Neural crest cell (in vitro differentiated cells): ENCODE measurements at regions not wholly inside any gene's neighbourhood (a gene's known extent, or its start where the extent isn't known, plus 50 kb on each side); places are given as distances from the start of the nearest gene placed in this dataset.
"Not testable (repeated sequence)": the region's sequence is repeated elsewhere in the genome, so short reads cannot be mapped to it uniquely, and the experiment has no call there.

ENCODE experiments used
- DNase-seq: peaks from one replicate; pipeline ENCODE4 v3.0.0; 2021; ENCODE audit warnings: low read depth, mixed read lengths, low spot score
- H3K27ac Mint-ChIP-seq: one replicate; pipeline ENCODE4 v1.8.0; 2021; ENCODE audit warnings: mild to moderate bottlenecking, mixed read lengths; ENCODE audit not compliant: unreplicated experiment
- H3K27me3 Mint-ChIP-seq: 2 replicates; pipeline ENCODE4 v1.8.0; 2021; ENCODE audit warnings: low read depth, mild to moderate bottlenecking, mixed read lengths
- H3K36me3 Mint-ChIP-seq: 2 replicates; pipeline ENCODE4 v1.8.0; 2021; ENCODE audit warnings: low read depth, mild to moderate bottlenecking, mixed read lengths
- H3K4me1 Mint-ChIP-seq: 2 replicates; pipeline ENCODE4 v1.8.0; 2021; ENCODE audit warnings: mixed read lengths
- H3K4me3 Mint-ChIP-seq: one replicate; pipeline ENCODE4 v1.8.0; 2021; ENCODE audit warnings: mild to moderate bottlenecking, mixed read lengths
- H3K9me3 Mint-ChIP-seq: 2 replicates; pipeline ENCODE4 v1.8.0; 2021; ENCODE audit warnings: mixed read lengths
- TF ChIP-seq, protein P1 (sequence below): fragments of 200-600 bp; sonication (generic); conservative IDR thresholded peaks from 2 replicates; pipeline ENCODE4 v1.5.0; 2021; ENCODE audit warnings: antibody characterized with exemption, mild to moderate bottlenecking

DNA sequence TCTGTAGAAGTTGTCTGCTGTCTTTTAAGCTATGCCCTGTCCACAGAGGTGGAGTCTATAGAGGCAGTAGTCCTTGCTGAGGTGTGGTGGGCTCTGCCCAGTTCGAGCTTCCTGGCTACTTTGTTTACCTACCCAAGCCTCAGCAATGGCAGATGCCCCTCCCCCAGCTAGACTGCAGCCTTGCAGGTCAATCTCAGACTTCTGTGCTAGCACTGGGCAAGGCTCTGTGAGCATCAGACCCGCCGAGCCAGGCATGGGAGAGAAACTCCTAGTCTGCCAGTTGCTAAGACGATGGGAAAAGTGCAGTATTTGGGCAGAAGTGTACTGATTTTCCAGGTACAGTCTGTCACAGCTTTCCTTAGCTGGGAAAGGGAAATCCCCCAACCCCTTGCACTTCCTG lies 694.1 kb upstream of the CDH6 start:
- Mint-ChIP-seq H3K27ac (no peak overlapping the region), H3K27me3 (no peaks in the 10 kb centered on the region), H3K4me1 (peaks cover 44% of the 10 kb centered on the region)

DNA sequence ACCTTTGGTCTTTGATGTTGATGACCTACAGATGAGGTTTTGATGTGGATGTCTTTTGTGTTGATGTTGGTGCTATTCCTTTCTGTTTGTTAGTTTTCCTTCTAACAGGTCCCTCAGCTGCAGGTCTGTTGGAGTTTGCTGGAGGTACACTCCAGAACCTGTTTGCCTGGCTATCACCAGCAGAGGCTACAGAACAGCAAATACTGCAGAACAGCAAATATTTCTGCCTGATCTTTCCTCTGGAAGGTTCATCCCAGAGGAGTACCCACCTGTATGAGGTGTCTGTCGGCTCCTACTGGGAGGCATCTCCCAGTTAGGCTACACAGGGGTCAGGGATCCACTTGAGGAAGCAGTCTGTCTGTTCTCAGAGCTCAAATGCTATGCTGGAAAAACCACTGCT lies 694.5 kb upstream of the CDH6 start:
- H3K27me3 Mint-ChIP-seq, result no peaks in the 10 kb centered on the region
- TF ChIP-seq, protein P1, sequence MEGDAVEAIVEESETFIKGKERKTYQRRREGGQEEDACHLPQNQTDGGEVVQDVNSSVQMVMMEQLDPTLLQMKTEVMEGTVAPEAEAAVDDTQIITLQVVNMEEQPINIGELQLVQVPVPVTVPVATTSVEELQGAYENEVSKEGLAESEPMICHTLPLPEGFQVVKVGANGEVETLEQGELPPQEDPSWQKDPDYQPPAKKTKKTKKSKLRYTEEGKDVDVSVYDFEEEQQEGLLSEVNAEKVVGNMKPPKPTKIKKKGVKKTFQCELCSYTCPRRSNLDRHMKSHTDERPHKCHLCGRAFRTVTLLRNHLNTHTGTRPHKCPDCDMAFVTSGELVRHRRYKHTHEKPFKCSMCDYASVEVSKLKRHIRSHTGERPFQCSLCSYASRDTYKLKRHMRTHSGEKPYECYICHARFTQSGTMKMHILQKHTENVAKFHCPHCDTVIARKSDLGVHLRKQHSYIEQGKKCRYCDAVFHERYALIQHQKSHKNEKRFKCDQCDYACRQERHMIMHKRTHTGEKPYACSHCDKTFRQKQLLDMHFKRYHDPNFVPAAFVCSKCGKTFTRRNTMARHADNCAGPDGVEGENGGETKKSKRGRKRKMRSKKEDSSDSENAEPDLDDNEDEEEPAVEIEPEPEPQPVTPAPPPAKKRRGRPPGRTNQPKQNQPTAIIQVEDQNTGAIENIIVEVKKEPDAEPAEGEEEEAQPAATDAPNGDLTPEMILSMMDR, result no peak
- H3K9me3 Mint-ChIP-seq, result peaks cover 3% of the 10 kb centered on the region
- H3K27ac Mint-ChIP-seq, result no peak overlapping the region
- no peak for DNase-seq
- peaks cover 40% of the 10 kb centered on the region for H3K4me1 Mint-ChIP-seq
- H3K4me3 Mint-ChIP-seq, result no peak overlapping the region
- peaks cover 8% of the 10 kb centered on the region for H3K36me3 Mint-ChIP-seq

More for the DNA sequence above, 694.1 kb upstream of the CDH6 start:
- no peak overlapping the region for H3K4me3 Mint-ChIP-seq
- peaks cover 3% of the 10 kb centered on the region for H3K9me3 Mint-ChIP-seq
- no peak for DNase-seq
- TF ChIP-seq, protein P1, result no peak
- H3K36me3 Mint-ChIP-seq, result peaks cover 8% of the 10 kb centered on the region

DNA sequence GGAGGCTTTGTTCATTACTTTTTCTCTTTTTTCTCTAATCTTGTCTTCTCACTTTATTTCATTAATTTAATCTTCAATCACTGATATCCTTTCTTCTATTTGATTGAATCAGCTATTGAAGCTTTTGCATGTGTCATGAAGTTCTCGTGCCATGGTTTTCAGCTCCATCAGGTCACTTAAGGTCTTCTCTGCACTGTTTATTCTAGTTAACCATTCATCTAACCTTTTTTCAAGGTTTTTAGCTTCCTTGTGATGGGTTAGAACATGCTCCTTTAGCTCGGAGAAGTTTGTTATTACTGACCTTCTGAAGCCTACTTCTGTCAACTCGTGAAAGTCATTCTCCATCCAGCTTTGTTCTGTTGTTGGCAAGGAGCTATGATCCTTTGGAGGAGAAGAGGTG lies 695.0 kb upstream of the CDH6 start:
- H3K36me3 Mint-ChIP-seq, H3K4me3 Mint-ChIP-seq, H3K27me3 Mint-ChIP-seq, H3K27ac Mint-ChIP-seq, H3K9me3 Mint-ChIP-seq, DNase-seq: not testable (repeated sequence)
- peaks cover 35% of the 10 kb centered on the region for H3K4me1 Mint-ChIP-seq

DNA sequence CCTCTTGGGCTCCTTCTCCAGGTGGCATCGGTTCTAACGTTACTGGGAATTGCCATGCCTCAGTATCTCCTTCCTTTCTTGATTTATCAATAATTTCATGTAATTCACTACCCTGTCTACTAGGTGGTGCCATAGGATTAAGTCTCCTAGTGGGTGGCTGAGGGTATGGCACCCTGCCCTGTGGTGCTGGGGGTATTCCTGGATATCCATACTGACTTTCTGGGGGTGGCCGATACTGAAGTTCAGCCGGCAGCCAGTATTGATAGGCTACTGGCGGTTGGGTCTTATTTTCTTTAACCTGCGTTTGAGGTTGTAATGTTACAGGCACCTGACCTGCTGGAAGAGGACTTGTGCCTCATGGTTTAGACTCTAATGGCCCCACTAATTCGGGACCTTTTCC lies 699.4 kb upstream of the CDH6 start:
- H3K36me3 Mint-ChIP-seq, H3K27me3 Mint-ChIP-seq, H3K9me3 Mint-ChIP-seq, DNase-seq, H3K27ac Mint-ChIP-seq, H3K4me3 Mint-ChIP-seq: not testable (repeated sequence)
- H3K4me1 Mint-ChIP-seq, result peaks cover 12% of the 10 kb centered on the region

DNA sequence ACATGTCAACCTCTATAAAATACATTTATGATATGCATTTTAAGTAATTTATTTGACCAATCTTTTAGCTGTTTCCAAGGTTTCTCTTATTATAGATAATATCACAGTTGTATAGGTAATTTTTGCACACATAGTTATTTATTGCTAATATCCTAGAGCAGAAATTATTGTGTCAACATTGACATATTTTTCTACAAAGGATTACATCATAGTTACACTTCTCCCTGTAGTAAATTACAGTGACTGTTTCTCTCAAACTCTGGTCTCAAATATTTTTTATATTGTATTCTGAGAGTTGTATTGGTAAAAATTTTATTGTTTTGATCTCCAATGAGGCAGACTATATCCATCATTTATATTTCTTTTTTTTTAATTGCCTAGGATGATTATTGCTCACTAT lies 714.4 kb upstream of the CDH6 start:
- peaks cover 30% of the 10 kb centered on the region for H3K36me3 Mint-ChIP-seq
- no peaks in the 10 kb centered on the region for H3K27me3 Mint-ChIP-seq
- H3K4me1 Mint-ChIP-seq, result no peaks in the 10 kb centered on the region
- H3K9me3 Mint-ChIP-seq, result peaks cover 31% of the 10 kb centered on the region
- DNase-seq, result no peak
- TF ChIP-seq, protein P1, result no peak
- no peak overlapping the region for H3K4me3 Mint-ChIP-seq
- H3K27ac Mint-ChIP-seq, result no peak overlapping the region

DNA sequence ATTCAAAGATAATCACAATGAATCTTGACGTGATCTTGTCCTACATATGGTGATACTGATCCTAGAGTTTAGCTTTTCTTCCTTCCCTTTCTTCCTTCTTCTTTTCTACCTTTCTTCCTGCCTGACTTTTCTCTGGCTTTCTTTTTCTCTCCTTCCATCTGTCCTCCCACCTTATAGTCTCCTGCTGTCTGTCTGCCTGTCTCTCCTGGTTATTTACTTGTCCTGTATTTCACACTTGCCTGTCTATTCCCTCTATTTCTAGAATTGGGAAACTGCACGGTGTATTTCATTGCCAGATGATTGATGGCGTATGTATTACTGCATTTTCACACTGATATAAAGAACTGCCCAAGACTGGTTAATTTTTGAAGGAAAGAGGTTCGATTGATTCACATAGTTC lies 718.1 kb upstream of the CDH6 start:
- no peak for DNase-seq
- Mint-ChIP-seq H3K4me3 (no peak overlapping the region), H3K9me3 (peaks cover 24% of the 10 kb centered on the region), H3K4me1 (peaks cover 6% of the 10 kb centered on the region), H3K36me3 (peaks cover 25% of the 10 kb centered on the region), H3K27me3 (no peaks in the 10 kb centered on the region), H3K27ac (no peak overlapping the region)
- TF ChIP-seq, protein P1, result no peak

DNA sequence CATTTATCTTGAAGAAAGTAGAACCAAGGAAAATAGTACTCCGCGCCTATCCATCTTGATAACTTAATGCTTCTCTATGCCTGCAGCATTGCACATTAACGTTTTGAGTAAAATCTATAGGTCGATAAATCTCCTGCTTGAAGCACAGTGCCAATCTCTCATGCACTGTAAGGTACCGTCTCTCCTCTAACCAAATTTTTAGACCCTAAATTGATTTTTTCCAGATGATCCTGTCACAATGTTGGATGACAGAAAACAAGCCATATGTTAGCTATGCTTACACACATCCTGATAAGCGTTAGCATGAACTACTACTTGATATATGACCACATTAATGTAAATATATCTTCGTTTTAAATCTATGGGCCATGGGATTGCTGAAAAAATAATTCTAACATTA lies 723.8 kb upstream of the CDH6 start:
- Mint-ChIP-seq H3K4me1 (peaks cover 6% of the 10 kb centered on the region), H3K4me3 (no peak overlapping the region), H3K9me3 (peaks cover 12% of the 10 kb centered on the region), H3K27ac (no peak overlapping the region), H3K36me3 (peaks cover 5% of the 10 kb centered on the region), H3K27me3 (no peaks in the 10 kb centered on the region)
- TF ChIP-seq, protein P1, result no peak
- no peak for DNase-seq
